ENCODE measurements at regions not wholly inside any gene's neighbourhood (a gene's known extent, or its start where the extent isn't known, plus 50 kb on each side); places are given as distances from the start of the nearest gene placed in this dataset.

- Mint-ChIP-seq H3K36me3 (ENCODE audit: low read depth, unreplicated experiment) (no peaks in the 10 kb centered on the region), H3K27me3 (ENCODE audit: unreplicated experiment) (no peaks in the 10 kb centered on the region), H3K9me3 (ENCODE audit: unreplicated experiment) (no peaks in the 10 kb centered on the region), H3K4me1 (ENCODE audit: unreplicated experiment) (no peaks in the 10 kb centered on the region), H3K4me3 (ENCODE audit: unreplicated experiment) (no peak overlapping the region), H3K27ac (ENCODE audit: unreplicated experiment) (no peak overlapping the region)
- TF ChIP-seq CTCF (IDR thresholded peaks at IDR 0.05; ENCODE audit: unreplicated experiment) = no peak
- no peak for DNase-seq (ENCODE audit: low spot score)
Observed at GRCh38 chr6:128570680-128571063, 50.3 kb upstream of the PTPRK start.

GRCh38 chr6:128569732-128570679, 49.6 kb upstream of the PTPRK start:
- Mint-ChIP-seq H3K9me3 (ENCODE audit: unreplicated experiment) (no peaks in the 10 kb centered on the region), H3K4me1 (ENCODE audit: unreplicated experiment) (no peaks in the 10 kb centered on the region), H3K27ac (ENCODE audit: unreplicated experiment) (no peak overlapping the region), H3K27me3 (ENCODE audit: unreplicated experiment) (no peaks in the 10 kb centered on the region), H3K36me3 (ENCODE audit: low read depth, unreplicated experiment) (no peaks in the 10 kb centered on the region), H3K4me3 (ENCODE audit: unreplicated experiment) (no peak overlapping the region)
- no peak for DNase-seq (ENCODE audit: low spot score)
- no peak for TF ChIP-seq CTCF (IDR thresholded peaks at IDR 0.05; ENCODE audit: unreplicated experiment)
